ENCODE measurements at regions not wholly inside any gene's neighbourhood (a gene's known extent, or its start where the extent isn't known, plus 50 kb on each side); places are given as distances from the start of the nearest gene placed in this dataset.

DNA sequence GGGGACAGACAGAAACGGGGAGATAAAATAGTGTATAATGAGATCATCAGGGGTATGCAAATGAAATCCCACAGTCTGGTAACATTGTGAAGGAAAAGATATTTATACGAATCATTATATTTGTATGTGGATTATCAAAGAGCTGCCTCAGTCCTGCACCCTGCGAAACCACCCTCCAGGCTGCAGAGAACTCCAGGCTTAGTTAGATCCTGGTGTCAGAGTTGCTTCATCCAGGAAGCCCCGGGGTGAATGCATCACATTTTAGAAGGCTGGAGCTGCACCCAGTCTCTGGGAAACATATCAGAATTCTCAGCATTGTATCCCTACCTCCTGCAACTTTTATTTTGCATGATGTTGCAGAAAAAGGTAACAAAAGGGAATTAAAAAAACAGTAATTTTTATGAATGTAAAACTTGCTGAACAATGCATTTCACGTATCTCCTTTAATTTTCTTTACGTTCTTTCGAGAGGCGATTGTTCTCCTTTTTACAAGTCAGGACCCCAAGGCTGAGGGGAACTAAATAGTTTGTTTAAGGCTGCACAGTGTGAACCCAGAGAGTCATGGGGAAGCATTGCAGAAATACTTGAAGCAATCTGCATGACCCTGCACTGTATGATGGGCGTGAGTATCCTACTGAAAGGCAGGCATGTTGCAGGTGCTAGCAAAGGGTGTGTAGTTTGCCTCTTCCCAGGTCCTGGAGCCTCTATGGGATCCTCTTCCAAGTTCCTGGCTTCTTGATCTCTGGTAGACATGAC lies 299.5 kb upstream of the CLNK start:
- DNase-seq (ENCODE audit: extremely low spot score, unreplicated experiment): no peak
- H3K9me3 Mint-ChIP-seq (ENCODE audit: unreplicated experiment): peaks cover 6% of the 10 kb centered on the region
- peaks cover 3% of the 10 kb centered on the region for H3K27me3 Mint-ChIP-seq (ENCODE audit: unreplicated experiment)
- no peaks in the 10 kb centered on the region for H3K36me3 Mint-ChIP-seq (ENCODE audit: unreplicated experiment)
- no peak overlapping the region for H3K4me3 Mint-ChIP-seq (ENCODE audit: unreplicated experiment)
- TF ChIP-seq, protein P1, sequence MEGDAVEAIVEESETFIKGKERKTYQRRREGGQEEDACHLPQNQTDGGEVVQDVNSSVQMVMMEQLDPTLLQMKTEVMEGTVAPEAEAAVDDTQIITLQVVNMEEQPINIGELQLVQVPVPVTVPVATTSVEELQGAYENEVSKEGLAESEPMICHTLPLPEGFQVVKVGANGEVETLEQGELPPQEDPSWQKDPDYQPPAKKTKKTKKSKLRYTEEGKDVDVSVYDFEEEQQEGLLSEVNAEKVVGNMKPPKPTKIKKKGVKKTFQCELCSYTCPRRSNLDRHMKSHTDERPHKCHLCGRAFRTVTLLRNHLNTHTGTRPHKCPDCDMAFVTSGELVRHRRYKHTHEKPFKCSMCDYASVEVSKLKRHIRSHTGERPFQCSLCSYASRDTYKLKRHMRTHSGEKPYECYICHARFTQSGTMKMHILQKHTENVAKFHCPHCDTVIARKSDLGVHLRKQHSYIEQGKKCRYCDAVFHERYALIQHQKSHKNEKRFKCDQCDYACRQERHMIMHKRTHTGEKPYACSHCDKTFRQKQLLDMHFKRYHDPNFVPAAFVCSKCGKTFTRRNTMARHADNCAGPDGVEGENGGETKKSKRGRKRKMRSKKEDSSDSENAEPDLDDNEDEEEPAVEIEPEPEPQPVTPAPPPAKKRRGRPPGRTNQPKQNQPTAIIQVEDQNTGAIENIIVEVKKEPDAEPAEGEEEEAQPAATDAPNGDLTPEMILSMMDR (IDR thresholded peaks at IDR 0.05): no peak
- H3K4me1 Mint-ChIP-seq (ENCODE audit: unreplicated experiment): no peaks in the 10 kb centered on the region
- H3K27ac Mint-ChIP-seq (ENCODE audit: unreplicated experiment): no peak overlapping the region

DNA sequence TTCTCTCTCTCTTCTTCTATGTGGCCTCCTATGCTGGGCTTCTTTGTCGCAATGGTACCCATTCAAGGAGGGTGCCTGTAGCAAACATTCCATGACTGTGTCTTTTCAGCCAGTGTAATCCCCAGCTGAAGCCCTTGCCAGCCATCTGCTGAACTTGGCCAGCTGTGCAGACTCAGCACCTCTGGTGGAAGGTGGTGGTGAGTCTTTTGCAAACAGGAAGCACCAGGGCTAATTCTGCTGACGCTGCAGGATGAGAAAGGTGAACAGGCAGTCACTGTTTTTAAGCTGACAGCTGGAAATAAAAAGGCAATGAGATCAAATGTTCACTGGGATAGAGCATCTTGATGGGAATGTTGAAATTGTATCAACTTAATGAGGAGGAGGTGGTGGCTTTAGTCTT lies 298.7 kb upstream of the CLNK start:
- no peaks in the 10 kb centered on the region for H3K36me3 Mint-ChIP-seq (ENCODE audit: unreplicated experiment)
- H3K27ac Mint-ChIP-seq (ENCODE audit: unreplicated experiment): no peak overlapping the region

GRCh38 chr4:10982305-10982704 lies 297.7 kb upstream of the CLNK start:
- no peak for DNase-seq (ENCODE audit: extremely low spot score, unreplicated experiment)
- H3K4me3 Mint-ChIP-seq (ENCODE audit: unreplicated experiment): no peak overlapping the region
- H3K27me3 Mint-ChIP-seq (ENCODE audit: unreplicated experiment): peaks cover 3% of the 10 kb centered on the region
- H3K27ac Mint-ChIP-seq (ENCODE audit: unreplicated experiment): no peak overlapping the region
- TF ChIP-seq, protein P1 (IDR thresholded peaks at IDR 0.05): no peak
- no peaks in the 10 kb centered on the region for H3K36me3 Mint-ChIP-seq (ENCODE audit: unreplicated experiment)
- no peaks in the 10 kb centered on the region for H3K4me1 Mint-ChIP-seq (ENCODE audit: unreplicated experiment)
- no peaks in the 10 kb centered on the region for H3K9me3 Mint-ChIP-seq (ENCODE audit: unreplicated experiment)

More for the DNA sequence above, 298.7 kb upstream of the CLNK start:
- Mint-ChIP-seq H3K27me3 (ENCODE audit: unreplicated experiment) (peaks cover 3% of the 10 kb centered on the region), H3K4me1 (ENCODE audit: unreplicated experiment) (no peaks in the 10 kb centered on the region), H3K4me3 (ENCODE audit: unreplicated experiment) (no peak overlapping the region), H3K9me3 (ENCODE audit: unreplicated experiment) (no peaks in the 10 kb centered on the region)
- TF ChIP-seq, protein P1 (IDR thresholded peaks at IDR 0.05): no peak
- no peak for DNase-seq (ENCODE audit: extremely low spot score, unreplicated experiment)

DNA sequence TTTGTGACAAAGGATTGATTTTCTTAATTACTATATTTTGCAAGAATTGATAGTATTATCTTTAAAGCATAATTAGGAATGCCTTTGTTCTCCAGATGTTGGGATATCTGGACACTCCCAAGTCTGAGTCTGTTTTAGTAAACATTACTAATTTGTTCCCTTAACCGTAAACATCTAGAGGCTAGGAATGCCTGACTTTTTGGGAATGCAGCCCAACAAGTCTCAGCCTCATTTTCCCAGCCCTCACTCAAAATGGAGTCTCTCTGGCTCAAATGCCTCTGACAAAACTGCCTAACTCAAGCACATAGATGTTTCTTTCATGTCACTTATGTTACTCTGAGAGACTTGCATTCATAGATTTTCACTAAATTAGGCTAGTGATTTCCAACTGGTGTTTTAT lies 297.0 kb upstream of the CLNK start:
- H3K27ac Mint-ChIP-seq (ENCODE audit: unreplicated experiment): no peak overlapping the region
- H3K36me3 Mint-ChIP-seq (ENCODE audit: unreplicated experiment): no peaks in the 10 kb centered on the region
- no peaks in the 10 kb centered on the region for H3K9me3 Mint-ChIP-seq (ENCODE audit: unreplicated experiment)
- no peaks in the 10 kb centered on the region for H3K4me1 Mint-ChIP-seq (ENCODE audit: unreplicated experiment)
- no peak for DNase-seq (ENCODE audit: extremely low spot score, unreplicated experiment)
- peaks cover 3% of the 10 kb centered on the region for H3K27me3 Mint-ChIP-seq (ENCODE audit: unreplicated experiment)
- no peak overlapping the region for H3K4me3 Mint-ChIP-seq (ENCODE audit: unreplicated experiment)
- TF ChIP-seq, protein P1 (IDR thresholded peaks at IDR 0.05): no peak

DNA sequence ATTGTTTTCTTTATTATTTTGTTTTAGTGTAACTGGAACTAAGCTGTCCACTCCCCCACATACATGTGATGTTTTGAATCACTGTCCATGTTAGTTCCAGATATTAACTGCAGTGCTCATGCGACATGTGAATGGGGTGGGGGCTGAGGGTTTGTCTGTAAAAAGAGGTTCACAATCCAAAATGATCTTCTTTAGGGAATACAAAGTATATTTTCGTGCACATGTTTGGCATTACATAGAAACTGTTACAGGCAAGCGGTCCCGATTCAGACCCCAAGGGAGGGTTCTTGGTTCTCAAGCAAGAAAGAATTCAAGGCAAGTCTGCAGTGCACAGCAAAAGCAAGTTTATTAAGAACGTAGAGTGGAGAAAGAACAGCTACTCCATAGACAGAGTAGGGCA lies 296.5 kb upstream of the CLNK start:
- H3K36me3 Mint-ChIP-seq (ENCODE audit: unreplicated experiment): no peaks in the 10 kb centered on the region
- no peaks in the 10 kb centered on the region for H3K4me1 Mint-ChIP-seq (ENCODE audit: unreplicated experiment)
- H3K27ac Mint-ChIP-seq (ENCODE audit: unreplicated experiment): no peak overlapping the region
- TF ChIP-seq, protein P1 (IDR thresholded peaks at IDR 0.05): no peak
- H3K4me3 Mint-ChIP-seq (ENCODE audit: unreplicated experiment): no peak overlapping the region
- H3K27me3 Mint-ChIP-seq (ENCODE audit: unreplicated experiment): peaks cover 3% of the 10 kb centered on the region
- H3K9me3 Mint-ChIP-seq (ENCODE audit: unreplicated experiment): no peaks in the 10 kb centered on the region
- no peak for DNase-seq (ENCODE audit: extremely low spot score, unreplicated experiment)
